Epithelial cell of proximal tubule (primary cell): ENCODE measurements at regions not wholly inside any gene's neighbourhood (a gene's known extent, or its start where the extent isn't known, plus 50 kb on each side); places are given as distances from the start of the nearest gene placed in this dataset.

Experiments used
- DNase-seq: peaks from one replicate; pipeline ENCODE4 v3.0.0-alpha.2; 2011; ENCODE audit warnings: low read depth
- H3K4me3 ChIP-seq: 2 replicates; pipeline ENCODE4 v1.5.1; 2011; ENCODE audit warnings: low read depth, mild to moderate bottlenecking, low read length
- CTCF ChIP-seq: conservative IDR thresholded peaks from 2 replicates; pipeline ENCODE4 v1.5.1; 2012; ENCODE audit warnings: low read depth, mild to moderate bottlenecking, low read length

- H3K4me3 ChIP-seq = no peak overlapping the region
- no peak for TF ChIP-seq CTCF
- no peak for DNase-seq
Measured at GRCh38 chr18:50444539-50444938, 69.7 kb downstream of the SKA1 start.

DNA sequence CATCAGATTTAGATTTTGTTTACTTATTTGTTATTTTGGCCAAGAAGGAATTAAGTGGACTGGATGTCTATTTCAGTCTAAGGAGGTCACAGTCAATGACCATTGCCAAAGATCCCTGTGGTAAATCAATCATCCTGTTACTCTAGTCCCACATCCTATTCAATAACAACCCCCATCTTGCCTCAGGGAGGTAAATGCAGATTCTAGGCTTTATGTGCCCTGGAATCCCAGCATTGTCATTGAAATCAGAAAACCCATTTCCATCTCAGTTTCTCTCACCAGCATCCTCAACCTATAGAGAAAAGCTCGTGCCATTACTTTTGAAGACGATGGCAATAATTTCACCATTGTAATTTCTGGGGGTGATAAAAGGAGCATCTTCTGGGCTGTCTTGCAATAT lies 71.8 kb downstream of the SKA1 start:
- no peak for TF ChIP-seq CTCF
- no peak for DNase-seq
- H3K4me3 ChIP-seq = no peak overlapping the region

DNA sequence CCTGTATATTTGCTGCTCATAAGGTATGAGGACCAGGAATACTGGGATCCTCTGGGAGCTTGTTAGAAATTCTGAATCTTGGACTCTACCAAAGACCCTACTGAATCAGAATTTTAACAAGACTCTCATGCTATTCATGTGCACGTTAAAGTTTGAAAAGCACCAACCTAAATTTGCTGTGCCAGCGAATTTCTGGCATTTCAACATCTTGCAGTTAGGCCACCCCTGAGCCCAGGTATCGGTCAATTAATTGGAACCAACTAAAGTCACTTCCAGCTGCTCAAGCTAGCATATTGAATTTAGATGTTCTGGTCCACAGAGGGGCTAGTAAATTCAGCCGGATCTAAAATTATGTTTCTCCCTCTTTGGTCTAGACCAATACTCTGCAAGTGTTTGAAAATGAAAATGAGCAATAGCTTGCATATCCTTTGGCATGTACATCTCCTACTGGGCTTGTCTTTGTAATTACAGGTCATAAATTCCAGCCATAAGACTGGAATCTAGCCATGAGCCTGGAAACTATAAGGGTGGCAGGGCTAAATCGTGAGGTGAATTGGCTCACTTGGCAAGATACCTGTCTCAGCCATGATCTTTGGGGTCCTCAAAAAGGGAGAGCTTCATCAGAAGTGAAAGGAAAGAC lies 72.4 kb downstream of the SKA1 start:
- no peak for TF ChIP-seq CTCF
- no peak overlapping the region for H3K4me3 ChIP-seq
- no peak for DNase-seq

DNA sequence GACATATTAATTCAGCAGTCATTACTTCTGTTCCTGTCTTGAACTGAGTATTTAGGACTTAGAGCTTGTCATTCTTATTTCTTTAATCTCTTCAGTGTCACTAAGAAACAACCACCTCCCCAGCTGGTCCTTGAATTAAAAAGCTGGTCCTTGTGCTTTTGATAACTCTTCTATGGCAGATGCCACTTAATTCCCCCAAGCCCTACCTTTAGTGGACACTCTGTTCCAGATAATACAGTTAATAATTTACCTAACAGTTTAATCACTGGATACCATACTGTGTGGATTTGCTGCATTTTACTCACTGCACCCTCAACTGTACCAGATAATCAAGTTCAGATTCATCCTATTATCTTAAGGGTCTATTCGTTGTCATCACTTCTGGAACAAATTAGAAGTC lies 73.1 kb downstream of the SKA1 start:
- H3K4me3 ChIP-seq = no peak overlapping the region
- TF ChIP-seq CTCF = no peak
- DNase-seq = no peak

GRCh38 chr18:50451100-50451842 lies 76.4 kb downstream of the SKA1 start:
- H3K4me3 ChIP-seq = no peak overlapping the region
- no peak for TF ChIP-seq CTCF
- DNase-seq = no peak

DNA sequence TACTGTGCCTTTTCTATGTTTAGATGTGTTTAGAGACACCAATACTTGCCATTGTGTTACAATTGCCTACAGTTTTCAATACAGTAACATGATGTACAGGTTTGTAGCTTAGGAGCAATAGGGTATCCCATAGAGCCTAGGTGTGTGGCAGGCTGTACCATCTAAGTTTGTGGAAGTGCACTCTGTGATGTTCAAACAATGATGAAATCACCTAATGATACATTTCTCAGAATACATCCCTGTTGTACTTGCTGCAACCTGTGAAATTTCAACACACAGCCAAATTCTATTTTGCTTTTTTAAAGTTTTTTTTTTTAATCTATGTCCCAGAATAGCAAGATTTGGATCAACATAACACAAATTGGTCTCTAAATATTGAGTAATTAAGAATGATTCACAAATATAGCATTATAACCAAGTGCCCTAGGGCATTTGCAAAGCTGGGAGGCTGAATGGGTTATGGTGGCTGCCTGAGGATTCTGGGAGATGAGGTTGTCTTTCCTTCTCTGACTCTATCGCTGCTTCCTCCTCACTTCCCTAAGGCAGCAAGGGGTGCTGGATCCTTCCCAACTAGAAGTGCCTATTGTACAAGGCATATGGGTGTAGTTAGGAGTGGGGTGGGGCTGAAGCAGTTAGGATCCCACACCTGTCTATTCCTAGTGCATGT lies 78.3 kb downstream of the SKA1 start:
- TF ChIP-seq CTCF = no peak
- H3K4me3 ChIP-seq = no peak overlapping the region
- DNase-seq = no peak

DNA sequence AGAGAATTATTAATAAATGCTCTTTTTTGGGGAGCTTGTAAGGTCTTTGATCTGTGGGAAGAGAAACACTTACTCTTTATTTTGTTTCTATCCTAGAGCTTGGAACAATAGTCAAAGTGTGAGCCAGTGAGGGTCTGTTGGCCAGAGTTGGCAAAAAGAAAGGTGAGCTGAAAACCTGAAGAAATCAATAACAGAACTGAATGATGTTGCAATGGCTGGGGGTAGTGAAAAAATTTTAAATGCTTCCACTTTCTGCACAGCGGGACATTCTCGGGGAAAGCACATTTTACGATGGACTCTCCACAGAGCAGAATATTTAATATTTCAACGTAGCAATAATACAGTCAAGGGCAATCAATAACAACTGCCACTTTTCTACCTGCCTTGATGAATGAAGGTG lies 78.9 kb downstream of the SKA1 start:
- no peak overlapping the region for H3K4me3 ChIP-seq
- no peak for DNase-seq
- no peak for TF ChIP-seq CTCF
